B cell (primary cell): ENCODE measurements at regions not wholly inside any gene's neighbourhood (a gene's known extent, or its start where the extent isn't known, plus 50 kb on each side); places are given as distances from the start of the nearest gene placed in this dataset.

Experiments
- ATAC-seq: fragments of 200-7000 bp; cut with Tn5 transposase; one replicate; pipeline ENCODE4 v1.10.0; 2021; ENCODE audit warnings: low read depth, mild to moderate bottlenecking, moderate number of reproducible peaks, moderate library complexity
- CTCF ChIA-PET: fragments of 350-600 bp; sonication (Branson Sonifier 250); formaldehyde crosslinking; loops from one replicate; lab custom pipeline; 2021; ENCODE audit warnings: antibody characterized with exemption, inconsistent platforms; lab: Charles Lee
- POLR2A ChIA-PET: fragments of 350-600 bp; sonication (Branson Sonifier 250); formaldehyde crosslinking; loops from one replicate; lab custom pipeline; 2021; ENCODE audit warnings: antibody characterized with exemption; lab: Charles Lee
- DNase-seq: peaks from one replicate; pipeline ENCODE4 v3.0.0; 2013
- H2AFZ ChIP-seq: 2 replicates; pipeline ENCODE4 v1.6.1; 2012; ENCODE audit warnings: mild to moderate bottlenecking, low read depth, low read length; ENCODE audit not compliant: insufficient read depth, poor library complexity, severe bottlenecking
- H3K27ac ChIP-seq, 2 donors: 1 replicate in 1 of 2; 2 replicates in 1 of 2; pipeline ENCODE4 v1.5.1; 2012 to 2013; ENCODE audit warnings: low read length in 2 of 2, mild to moderate bottlenecking in 2 of 2, moderate library complexity in 1 of 2
- H3K27me3 ChIP-seq, 4 experiments: fragments of 200-600 bp in 1 of 4; sonication (generic) in 1 of 4; replicated peaks in 1 of 4; 1 replicate in 2 of 4; 2 replicates in 2 of 4; pipeline versions ENCODE4 v1.6.1 to v1.7.0; 2013 to 2016; ENCODE audit warnings: low read length in 3 of 4, mild to moderate bottlenecking in 2 of 4, mixed read lengths in 1 of 4, moderate library complexity in 1 of 4; ENCODE audit not compliant: insufficient read depth in 4 of 4, control insufficient read depth in 3 of 4; ENCODE audit errors: control extremely low read depth in 1 of 4
- H3K36me3 ChIP-seq, 2 experiments: replicated peaks in 1 of 2; 1 replicate in 1 of 2; 2 replicates in 1 of 2; pipeline versions ENCODE4 v1.6.1 to v1.7.1; 2013; ENCODE audit warnings: low read length in 1 of 2; ENCODE audit not compliant: insufficient read depth in 2 of 2, control insufficient read depth in 1 of 2; ENCODE audit errors: control extremely low read depth in 1 of 2, extremely low read depth in 1 of 2
- H3K4me1 ChIP-seq, 2 donors: fragments of 200-600 bp in 1 of 2; sonication (generic) in 1 of 2; 1 replicate in 1 of 2; 2 replicates in 1 of 2; pipeline versions ENCODE4 v1.5.1 to v1.6.1; 2013 to 2017; ENCODE audit warnings: low read length in 2 of 2; ENCODE audit not compliant: control insufficient read depth in 2 of 2, insufficient read depth in 2 of 2
- H3K4me2 ChIP-seq: replicated peaks from 2 replicates; pipeline ENCODE3; 2012; ENCODE audit warnings: mild to moderate bottlenecking, low read depth, low read length; ENCODE audit not compliant: poor library complexity, severe bottlenecking
- H3K4me3 ChIP-seq, 5 experiments: fragments of 200-600 bp in 1 of 5; sonication (generic) in 1 of 5; 1 replicate in 3 of 5; 2 replicates in 2 of 5; pipeline versions ENCODE4 v1.5.1 to v1.7.0; 2011 to 2016; ENCODE audit warnings: low read length in 4 of 5, mild to moderate bottlenecking in 4 of 5, low read depth in 2 of 5, control low read depth in 1 of 5, moderate library complexity in 1 of 5; ENCODE audit not compliant: insufficient read depth in 1 of 5; ENCODE audit errors: control extremely low read depth in 1 of 5, extremely low read depth in 1 of 5
- H3K79me2 ChIP-seq: fragments of 200-600 bp; sonication (generic); one replicate; pipeline ENCODE4 v1.6.0; 2016; ENCODE audit warnings: low read length; ENCODE audit not compliant: control insufficient read depth, insufficient read depth
- H3K9ac ChIP-seq: fragments of 200-600 bp; sonication (generic); 2 replicates; pipeline ENCODE4 v1.6.1; 2017; ENCODE audit warnings: mild to moderate bottlenecking, low read length, moderate library complexity
- H3K9me3 ChIP-seq, 3 donors: one replicate each; pipeline versions ENCODE4 v1.6.1 to v1.7.1; 2013; ENCODE audit warnings: low read length in 2 of 3; ENCODE audit not compliant: control insufficient read depth in 2 of 3, insufficient read depth in 1 of 3; ENCODE audit errors: control extremely low read depth in 1 of 3
- H4K20me1 ChIP-seq: 2 replicates; pipeline ENCODE4 v1.6.0; 2012; ENCODE audit warnings: mild to moderate bottlenecking, low read length; ENCODE audit not compliant: insufficient read depth, control insufficient read depth, poor library complexity, severe bottlenecking
- H3K27ac Mint-ChIP-seq: one replicate; pipeline ENCODE4 v1.8.0; 2021; ENCODE audit warnings: mixed read lengths
- H3K27me3 Mint-ChIP-seq: one replicate; pipeline ENCODE4 v1.8.0; 2021; ENCODE audit warnings: mixed read lengths
- H3K4me1 Mint-ChIP-seq: one replicate; pipeline ENCODE4 v1.8.0; 2021; ENCODE audit warnings: mixed read lengths
- H3K4me3 Mint-ChIP-seq: one replicate; pipeline ENCODE4 v1.8.0; 2021; ENCODE audit warnings: mixed read lengths
- H3K9me3 Mint-ChIP-seq: one replicate; pipeline ENCODE4 v1.8.0; 2022; ENCODE audit warnings: mixed read lengths; ENCODE audit not compliant: insufficient read depth
- CTCF ChIP-seq: fragments of 200-600 bp; IDR thresholded peaks from one replicate; pipeline ENCODE4 v1.8.0; 2022; ENCODE audit warnings: antibody characterized with exemption, mild to moderate bottlenecking
- EZH2 ChIP-seq: IDR thresholded peaks from 2 replicates; pipeline ENCODE4 v1.6.1; 2012; ENCODE audit warnings: borderline replicate concordance, low read depth, mild to moderate bottlenecking, moderate library complexity, low read length; ENCODE audit not compliant: insufficient read depth, poor library complexity, severe bottlenecking
- WGBS: methylation state at CpG from one replicate; pipeline ENCODE4 v1.1.5; 2013; ENCODE audit warnings: missing lambda C conversion rate; ENCODE audit not compliant: insufficient coverage; 5-methylcytosine and 5-hydroxymethylcytosine counted together
- intact Hi-C: fragments of 100-400 bp; cut with micrococcal nuclease; formaldehyde crosslinking; loops from one replicate; pipeline ENCODE4 v1.10.0; 2022

- ATAC-seq (no peak), DNase-seq (no peak)
- Histone ChIP-seq H4K20me1 (no peaks in the 10 kb centered on the region), H3K4me2 (no peak overlapping the region), H3K27me3 (peaks cover 0 to 10% (median 2%) of the 10 kb centered on the region in 4 experiments), H3K27ac (no peak overlapping the region), H3K9ac (no peak overlapping the region), H3K79me2 (no peaks in the 10 kb centered on the region), H3K4me3 (no peak overlapping the region), H3K36me3 (no peaks in the 10 kb centered on the region), H2AFZ (no peak overlapping the region), H3K4me1 (no peaks in the 10 kb centered on the region), H3K9me3 (no peaks in the 10 kb centered on the region)
- no peak overlapping the region for H3K4me3 Mint-ChIP-seq
- H3K27ac Mint-ChIP-seq, result no peak overlapping the region
- WGBS, result 96% methylated on average over 3 of the region's 3 CpGs
- TF ChIP-seq CTCF (no peak), EZH2 (no peak)
- ChIA-PET POLR2A (no interaction called here), CTCF (no interaction called here)
- H3K4me1 Mint-ChIP-seq, result no peaks in the 10 kb centered on the region
- H3K27me3 Mint-ChIP-seq, result peaks cover 8% of the 10 kb centered on the region
- intact Hi-C loops, result no loop called here
- H3K9me3 Mint-ChIP-seq, result no peaks in the 10 kb centered on the region
Measured at GRCh38 chr12:3354586-3354985, 136.4 kb upstream of the PRMT8 start.

GRCh38 chr12:3355378-3355900 lies 135.6 kb upstream of the PRMT8 start:
- Histone ChIP-seq H3K36me3 (no peaks in the 10 kb centered on the region), H3K4me2 (no peak overlapping the region), H3K79me2 (no peaks in the 10 kb centered on the region), H3K27ac (no peak overlapping the region), H2AFZ (no peak overlapping the region), H3K9ac (no peak overlapping the region), H3K4me3 (no peak overlapping the region), H3K4me1 (no peaks in the 10 kb centered on the region), H4K20me1 (no peaks in the 10 kb centered on the region), H3K9me3 (no peaks in the 10 kb centered on the region), H3K27me3 (peaks cover 0 to 13% (median 3%) of the 10 kb centered on the region in 4 experiments)
- no peak for ATAC-seq
- DNase-seq, result no peak
- POLR2A ChIA-PET, result no interaction called here
- CTCF ChIA-PET, result no interaction called here
- no peaks in the 10 kb centered on the region for H3K4me1 Mint-ChIP-seq
- TF ChIP-seq CTCF (no peak), EZH2 (no peak)
- H3K27ac Mint-ChIP-seq, result no peak overlapping the region
- intact Hi-C loops, result no loop called here
- no peaks in the 10 kb centered on the region for H3K9me3 Mint-ChIP-seq
- 84% methylated on average over 7 of the region's 9 CpGs for WGBS
- no peak overlapping the region for H3K4me3 Mint-ChIP-seq
- peaks cover 5% of the 10 kb centered on the region for H3K27me3 Mint-ChIP-seq
